ENCODE measurements at regions not wholly inside any gene's neighbourhood (a gene's known extent, or its start where the extent isn't known, plus 50 kb on each side); places are given as distances from the start of the nearest gene placed in this dataset.

GRCh38 chr13:59374691-59375090, 789.0 kb downstream of the DIAPH3 start:
- Histone ChIP-seq H4K20me1 (ENCODE audit: insufficient read depth) (no peaks in the 10 kb centered on the region), H3K79me2 (ENCODE audit: insufficient read depth) (no peaks in the 10 kb centered on the region), H3K9me3 (no peaks in the 10 kb centered on the region), H3K4me2 (no peak overlapping the region), H2AFZ (ENCODE audit: low read depth) (no peak overlapping the region), H3K9ac (no peak overlapping the region), H3K27me3 (ENCODE audit: insufficient read depth) (no peaks in the 10 kb centered on the region), H3K4me1 (ENCODE audit: control insufficient read depth in 1 of 2, insufficient read depth in 2 of 2, low read depth in 1 of 2, low read length in 1 of 2) (no peaks in the 10 kb centered on the region; a peak in 1 of 4 replicates), H3K27ac (ENCODE audit: low read depth in 2 of 2, low read length in 1 of 2) (no peak overlapping the region), H3K36me3 (replicated peaks in 1 of 2; ENCODE audit: control insufficient read depth in 1 of 2, insufficient read depth in 2 of 2, low read length in 1 of 2) (no peaks in the 10 kb centered on the region), H3F3A (replicated peaks; ENCODE audit: insufficient read depth) (no peaks in the 10 kb centered on the region), H3K9me2 (no peaks in the 10 kb centered on the region), H3K4me3 (ENCODE audit: low read depth in 2 of 2, low read length in 1 of 2) (no peak overlapping the region)
- ChIA-PET POLR2A (interaction anchor here (0.7 kb wide), 1 partner anchor 210 kb away, joined by 3 read pairs; no protein-coding TSS in a partner anchor), CTCF (no interaction called here)
- TF ChIP-seq GABPA (IDR thresholded peaks at IDR 0.05; ENCODE audit: low read depth) (no peak), FOXJ3 (CRISPR knock-in tag; IDR thresholded peaks at IDR 0.05) (no peak), FOSL2 (IDR thresholded peaks at IDR 0.05; ENCODE audit: borderline replicate concordance, low read depth) (no peak), RCOR1 (IDR thresholded peaks at IDR 0.05; ENCODE audit: low read length) (no peak)
- TF ChIP-seq, protein P1, sequence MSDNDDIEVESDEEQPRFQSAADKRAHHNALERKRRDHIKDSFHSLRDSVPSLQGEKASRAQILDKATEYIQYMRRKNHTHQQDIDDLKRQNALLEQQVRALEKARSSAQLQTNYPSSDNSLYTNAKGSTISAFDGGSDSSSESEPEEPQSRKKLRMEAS (IDR thresholded peaks at IDR 0.05; ENCODE audit: low read depth): no peak
- WGBS (ENCODE audit: low lambda C conversion rate): 59% methylated on average over 3 of the region's 3 CpGs
- DNase-seq: no peak

DNA sequence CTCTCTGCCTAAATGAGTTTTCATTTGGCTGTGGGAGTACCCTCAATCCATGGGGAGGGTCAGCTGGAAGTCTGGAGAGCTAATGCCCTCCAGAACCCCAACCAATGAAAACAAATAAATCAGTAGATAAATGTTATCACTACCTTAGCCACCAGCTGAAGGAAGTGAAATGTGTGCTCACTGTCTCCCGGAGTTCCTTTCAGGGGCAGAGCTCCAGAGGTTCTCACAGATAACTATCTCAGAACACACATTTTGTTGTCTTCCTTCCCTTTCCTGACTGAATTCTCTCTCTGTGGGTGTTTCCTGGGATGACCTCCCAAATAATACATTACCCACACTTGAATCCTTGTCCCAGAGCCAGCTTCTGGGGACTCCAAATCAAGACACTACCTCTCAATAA, 779.6 kb downstream of the DIAPH3 start:
- no peak overlapping the region for H3K4me2 ChIP-seq
- POLR2A ChIA-PET: no interaction called here
- CTCF ChIA-PET: interaction anchor here (1.3 kb wide), 1 partner anchor 19 kb away, joined by 4 read pairs; no protein-coding TSS in a partner anchor

DNA sequence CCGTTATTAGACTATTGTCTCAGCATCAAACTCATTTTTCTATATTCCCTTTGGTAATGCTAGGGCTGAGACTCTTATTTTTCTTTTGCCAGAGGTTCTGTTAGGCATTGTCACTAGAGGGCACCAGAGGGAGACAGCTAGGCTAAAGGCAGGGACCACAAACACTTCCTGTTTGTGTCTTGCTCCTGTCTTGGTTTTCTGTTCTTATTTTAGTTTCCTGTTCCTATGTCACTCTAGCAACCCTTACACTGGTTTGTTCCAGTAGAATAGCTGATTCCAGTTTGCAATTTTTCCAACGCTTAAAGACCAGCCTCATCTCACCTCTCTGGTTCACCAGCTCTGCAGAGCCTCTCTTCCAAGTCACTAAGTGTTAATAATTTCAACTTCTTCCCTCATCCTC, 772.0 kb downstream of the DIAPH3 start:
- TF ChIP-seq SMC3 (IDR thresholded peaks at IDR 0.05; ENCODE audit: low read depth, low read length): peak; percentile 92
- peak; percentile 42 for TF ChIP-seq GABPA (IDR thresholded peaks at IDR 0.05; ENCODE audit: low read depth)
- no peak for TF ChIP-seq EP300 (IDR thresholded peaks at IDR 0.05; ENCODE audit: borderline replicate concordance in 1 of 2, low read depth in 1 of 2, low read length in 1 of 2)
- TF ChIP-seq CTCF (IDR thresholded peaks at IDR 0.05): peak; percentile 93
- TF ChIP-seq EZH2phosphoT487 (IDR thresholded peaks at IDR 0.05; ENCODE audit: borderline replicate concordance, low read depth): no peak
- TF ChIP-seq USF2 (IDR thresholded peaks at IDR 0.05; ENCODE audit: borderline replicate concordance, low read depth, low read length): no peak
- TF ChIP-seq RAD21 (IDR thresholded peaks at IDR 0.05; ENCODE audit: low read length): peak; percentile 84
- TF ChIP-seq FOXJ3 (CRISPR knock-in tag; IDR thresholded peaks at IDR 0.05): no peak
- peak; percentile 79 for TF ChIP-seq ELF1 (IDR thresholded peaks at IDR 0.05)
- Histone ChIP-seq H3K4me1 (ENCODE audit: control insufficient read depth in 1 of 2, insufficient read depth in 2 of 2, low read depth in 1 of 2, low read length in 1 of 2) (peaks cover 0 to 17% of the 10 kb centered on the region in 2 experiments; a peak in 1 of 4 replicates), H3F3A (replicated peaks; ENCODE audit: insufficient read depth) (no peaks in the 10 kb centered on the region), H3K9me2 (no peaks in the 10 kb centered on the region), H3K27ac (ENCODE audit: low read depth in 2 of 2, low read length in 1 of 2) (peak overlapping the region in 1 of 2 experiments; percentile 67; a peak in 1 of 4 replicates), H3K27me3 (ENCODE audit: insufficient read depth) (no peaks in the 10 kb centered on the region), H3K9me3 (no peaks in the 10 kb centered on the region), H4K20me1 (ENCODE audit: insufficient read depth) (no peaks in the 10 kb centered on the region), H3K4me2 (no peak overlapping the region), H3K79me2 (ENCODE audit: insufficient read depth) (no peaks in the 10 kb centered on the region), H2AFZ (ENCODE audit: low read depth) (0 out of 2 replicates have a peak overlapping the region, but pooled peaks have one; percentile 39), H3K36me3 (replicated peaks in 1 of 2; ENCODE audit: control insufficient read depth in 1 of 2, insufficient read depth in 2 of 2, low read length in 1 of 2) (no peaks in the 10 kb centered on the region), H3K4me3 (ENCODE audit: low read depth in 2 of 2, low read length in 1 of 2) (no peak overlapping the region; a peak in 1 of 4 replicates), H3K9ac (no peak overlapping the region)
- ChIA-PET CTCF (interaction anchor here (0.6 to 4.5 kb wide), 27 partner anchors 9 to 901 kb away, joined by 3 to 28 read pairs (median 4); no protein-coding TSS in a partner anchor), POLR2A (no interaction called here)
- 43% methylated on average over 2 of the region's 2 CpGs for WGBS (ENCODE audit: low lambda C conversion rate)
- DNase-seq: peak; percentile 30

More for the DNA sequence above, 779.6 kb downstream of the DIAPH3 start:
- Histone ChIP-seq H3K36me3 (replicated peaks in 1 of 2; ENCODE audit: control insufficient read depth in 1 of 2, insufficient read depth in 2 of 2, low read length in 1 of 2) (no peaks in the 10 kb centered on the region), H3K9ac (no peak overlapping the region), H2AFZ (ENCODE audit: low read depth) (no peak overlapping the region), H3K27ac (ENCODE audit: low read depth in 2 of 2, low read length in 1 of 2) (peak overlapping the region in 1 of 2 experiments; percentile 77; a peak in 1 of 4 replicates), H3K9me3 (no peaks in the 10 kb centered on the region), H3K4me1 (ENCODE audit: control insufficient read depth in 1 of 2, insufficient read depth in 2 of 2, low read depth in 1 of 2, low read length in 1 of 2) (peaks cover 0 to 7% of the 10 kb centered on the region in 2 experiments; a peak in 2 of 4 replicates), H3K4me3 (ENCODE audit: low read depth in 2 of 2, low read length in 1 of 2) (no peak overlapping the region), H3K27me3 (ENCODE audit: insufficient read depth) (no peaks in the 10 kb centered on the region), H3F3A (replicated peaks; ENCODE audit: insufficient read depth) (no peaks in the 10 kb centered on the region), H4K20me1 (ENCODE audit: insufficient read depth) (no peaks in the 10 kb centered on the region), H3K79me2 (ENCODE audit: insufficient read depth) (no peaks in the 10 kb centered on the region), H3K9me2 (no peaks in the 10 kb centered on the region)
- no peak for DNase-seq
- TF ChIP-seq EP300 (IDR thresholded peaks at IDR 0.05; ENCODE audit: borderline replicate concordance in 1 of 2, low read depth in 1 of 2, low read length in 1 of 2) (peak in 1 of 2 experiments; percentile 65; a peak in 2 of 4 replicates), EZH2phosphoT487 (IDR thresholded peaks at IDR 0.05; ENCODE audit: borderline replicate concordance, low read depth) (no peak)
- 27% methylated on average over 1 of the region's 1 CpG for WGBS (ENCODE audit: low lambda C conversion rate)
